Transverse colon (tissue), 4 donors: ENCODE measurements at regions not wholly inside any gene's neighbourhood (a gene's known extent, or its start where the extent isn't known, plus 50 kb on each side); places are given as distances from the start of the nearest gene placed in this dataset.

Source experiments
- DNase-seq: peaks from one replicate; pipeline ENCODE4 v3.0.0-alpha.2; 2019
- H3K27ac ChIP-seq, 4 donors: fragments of 200-600 bp; sonication (generic); 2 replicates each; pipeline ENCODE4 v1.5.1; 2016 to 2018; ENCODE audit warnings: inconsistent platforms in 4 of 4
- H3K27me3 ChIP-seq: fragments of 200-600 bp; sonication (generic); 2 replicates; pipeline ENCODE4 v1.5.1; 2017; ENCODE audit warnings: inconsistent platforms
- H3K36me3 ChIP-seq, 4 donors: fragments of 200-600 bp; sonication (generic); 2 replicates each; pipeline ENCODE4 v1.5.1; 2017 to 2019; ENCODE audit warnings: inconsistent platforms in 4 of 4
- H3K4me1 ChIP-seq, 4 donors: fragments of 200-600 bp; sonication (generic); 2 replicates each; pipeline ENCODE4 v1.5.1; 2017 to 2020; ENCODE audit warnings: inconsistent platforms in 4 of 4
- H3K4me3 ChIP-seq, 4 donors: fragments of 200-600 bp; sonication (generic); 1 replicate in 1 of 4; 2 replicates in 3 of 4; pipeline versions ENCODE4 v1.5.1 to v1.6.1; 2017 to 2019; ENCODE audit warnings: inconsistent platforms in 4 of 4
- H3K9me3 ChIP-seq, 2 donors: fragments of 200-600 bp; sonication (generic); 2 replicates each; pipeline ENCODE4 v1.5.1; 2017 to 2019; ENCODE audit warnings: inconsistent platforms in 2 of 2
- EP300 ChIP-seq: sonication (generic); formaldehyde crosslinking; IDR thresholded peaks from one replicate; pipeline ENCODE4 v1.6.1; 2017; ENCODE audit warnings: antibody characterized with exemption, low read depth
- POLR2A ChIP-seq: fragments of 450-650 bp; IDR thresholded peaks from one replicate; pipeline ENCODE4 v1.6.1; 2016; ENCODE audit warnings: antibody characterized with exemption, mild to moderate bottlenecking, moderate library complexity
- POLR2AphosphoS5 ChIP-seq, 3 donors: sonication (generic); formaldehyde crosslinking; IDR thresholded peaks; one replicate each; pipeline ENCODE4 v1.6.1; 2016; ENCODE audit warnings: antibody characterized with exemption in 3 of 3
- WGBS, 2 donors: methylation state at CpG; one replicate each; pipeline ENCODE4 v1.1.5; 2018; ENCODE audit warnings: low coverage in 1 of 2; 5-methylcytosine and 5-hydroxymethylcytosine counted together
- in situ Hi-C, 4 donors: fragments of 200-750 bp; cut with MboI; loops; one replicate each; pipeline versions ENCODE4 v1.15.0 to v1.15.1; 2017; ENCODE audit warnings: low sequenced_read_pairs in 3 of 4, low pct_ligation_motif_present in 1 of 4, low pct_unique_long_range_greater_than_20kb in 1 of 4
- intact Hi-C: fragments of 100-400 bp; cut with DNase I; formaldehyde crosslinking; loops from one replicate; pipeline ENCODE4 v1.15.1; 2023; ENCODE audit warnings: low total_unique reads
- TF ChIP-seq, protein P1 (sequence below), 5 experiments: fragments of 200-600 bp in 3 of 5; fragments of 450-650 bp in 2 of 5; sonication (generic) in 3 of 5; IDR thresholded peaks; 1 replicate in 2 of 5; 2 replicates in 3 of 5; pipeline ENCODE4 v1.5.1; 2016 to 2017; ENCODE audit warnings: antibody characterized with exemption in 5 of 5, inconsistent platforms in 3 of 5, mild to moderate bottlenecking in 2 of 5, moderate library complexity in 1 of 5

DNA sequence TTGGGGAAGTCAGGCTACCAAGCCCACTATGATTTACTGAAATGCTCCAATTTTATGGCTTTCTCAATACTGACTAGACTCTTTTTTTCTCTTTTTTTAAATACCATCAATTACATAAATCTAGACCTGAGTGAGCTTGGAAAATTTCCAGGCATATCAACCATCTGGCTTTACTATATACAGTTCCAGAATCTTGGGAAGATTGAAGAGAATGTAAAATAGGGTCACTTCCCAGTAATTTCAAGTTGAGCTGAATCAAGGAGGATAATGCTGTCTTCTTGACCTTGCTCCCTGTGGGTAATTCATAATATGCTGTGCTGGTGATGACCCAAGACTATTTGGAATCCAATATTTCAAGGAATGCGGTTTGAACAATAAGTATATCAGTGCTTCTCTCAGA lies 108.1 kb downstream of the MAP3K21 start:
- no peak overlapping the region for H3K27ac ChIP-seq
- peaks cover 12% of the 10 kb centered on the region for H3K27me3 ChIP-seq
- intact Hi-C loops (no loop called here), in situ Hi-C loops (loop anchor here (10.0 to 25.0 kb wide), 3 partner anchors 352 to 627 kb away; no protein-coding TSS in a partner anchor)
- no peak for DNase-seq
- no peaks in the 10 kb centered on the region for H3K36me3 ChIP-seq
- WGBS, 2 donors = 55 to 91% methylated on average over 1 of the region's 1 CpG
- no peak for TF ChIP-seq POLR2AphosphoS5 (IDR thresholded peaks at IDR 0.05)
- no peak for TF ChIP-seq POLR2A
- TF ChIP-seq, protein P1, sequence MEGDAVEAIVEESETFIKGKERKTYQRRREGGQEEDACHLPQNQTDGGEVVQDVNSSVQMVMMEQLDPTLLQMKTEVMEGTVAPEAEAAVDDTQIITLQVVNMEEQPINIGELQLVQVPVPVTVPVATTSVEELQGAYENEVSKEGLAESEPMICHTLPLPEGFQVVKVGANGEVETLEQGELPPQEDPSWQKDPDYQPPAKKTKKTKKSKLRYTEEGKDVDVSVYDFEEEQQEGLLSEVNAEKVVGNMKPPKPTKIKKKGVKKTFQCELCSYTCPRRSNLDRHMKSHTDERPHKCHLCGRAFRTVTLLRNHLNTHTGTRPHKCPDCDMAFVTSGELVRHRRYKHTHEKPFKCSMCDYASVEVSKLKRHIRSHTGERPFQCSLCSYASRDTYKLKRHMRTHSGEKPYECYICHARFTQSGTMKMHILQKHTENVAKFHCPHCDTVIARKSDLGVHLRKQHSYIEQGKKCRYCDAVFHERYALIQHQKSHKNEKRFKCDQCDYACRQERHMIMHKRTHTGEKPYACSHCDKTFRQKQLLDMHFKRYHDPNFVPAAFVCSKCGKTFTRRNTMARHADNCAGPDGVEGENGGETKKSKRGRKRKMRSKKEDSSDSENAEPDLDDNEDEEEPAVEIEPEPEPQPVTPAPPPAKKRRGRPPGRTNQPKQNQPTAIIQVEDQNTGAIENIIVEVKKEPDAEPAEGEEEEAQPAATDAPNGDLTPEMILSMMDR (IDR thresholded peaks at IDR 0.05) = no peak
- TF ChIP-seq EP300 = no peak
- H3K9me3 ChIP-seq = no peaks in the 10 kb centered on the region
- no peak overlapping the region for H3K4me3 ChIP-seq
- H3K4me1 ChIP-seq = no peaks in the 10 kb centered on the region

DNA sequence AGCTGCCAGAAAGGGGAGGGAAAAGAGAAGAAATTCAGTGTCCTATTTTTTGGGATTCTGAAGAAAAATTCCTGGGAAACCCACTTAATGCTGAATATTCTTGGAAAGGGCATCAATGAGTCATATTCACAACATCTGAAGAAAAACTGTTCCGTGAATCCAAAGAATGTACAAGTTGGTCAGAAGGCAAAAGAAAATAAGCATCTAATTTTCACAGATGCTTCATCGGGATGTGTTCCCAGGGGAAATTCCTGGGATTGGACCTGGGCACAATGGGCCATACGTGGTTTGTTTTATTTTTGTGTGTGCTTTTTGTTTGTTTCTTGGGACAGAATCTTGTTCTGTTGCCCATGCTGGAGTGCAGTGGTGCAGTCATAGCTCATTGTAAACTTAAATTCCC lies 112.2 kb downstream of the MAP3K21 start:
- in situ Hi-C loops = loop anchor here (10.0 to 25.0 kb wide), 3 partner anchors 348 to 623 kb away; no protein-coding TSS in a partner anchor
- H3K27ac ChIP-seq = no peak overlapping the region
- no peak for DNase-seq
- no peak for TF ChIP-seq EP300
- no peak for TF ChIP-seq POLR2A
- no peak for TF ChIP-seq POLR2AphosphoS5 (IDR thresholded peaks at IDR 0.05)
- TF ChIP-seq, protein P1 (IDR thresholded peaks at IDR 0.05) = no peak
- H3K4me3 ChIP-seq = no peak overlapping the region
- no peaks in the 10 kb centered on the region for H3K36me3 ChIP-seq
- intact Hi-C loops = loop anchor here (5.0 kb wide), 1 partner anchor 353 kb away; no protein-coding TSS in a partner anchor
- WGBS, 2 donors = 17 to 58% methylated on average over 1 to 3 of the region's 3 CpGs
- H3K27me3 ChIP-seq = peaks cover 12% of the 10 kb centered on the region
- H3K9me3 ChIP-seq = no peaks in the 10 kb centered on the region
- no peaks in the 10 kb centered on the region for H3K4me1 ChIP-seq

DNA sequence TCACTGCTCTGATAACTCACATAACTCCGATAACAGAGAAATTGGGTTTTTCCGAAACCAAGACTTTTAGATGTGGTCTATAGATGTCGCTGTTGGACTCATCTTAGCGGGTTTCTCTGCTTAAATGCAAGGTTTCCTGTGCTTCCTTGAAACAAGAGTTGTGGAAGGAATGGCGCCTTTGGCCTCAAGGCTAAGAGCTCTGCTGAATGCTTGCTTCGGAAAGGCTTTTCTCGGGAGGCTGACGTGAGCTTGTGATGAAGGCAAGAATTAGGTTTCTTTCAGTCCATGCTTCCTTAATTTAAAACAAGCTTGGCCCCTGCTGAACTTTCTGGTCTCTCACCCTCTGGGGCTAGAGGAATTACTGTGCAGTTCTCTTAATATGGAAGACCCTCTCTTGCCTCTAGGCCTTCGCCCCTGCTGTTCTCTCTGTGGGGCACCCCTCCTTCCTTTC lies 113.5 kb downstream of the MAP3K21 start:
- 0 to 11% methylated on average over 2 to 9 of the region's 9 CpGs for WGBS, 2 donors
- intact Hi-C loops (loop anchor here (5.0 kb wide), 1 partner anchor 351 kb away; no protein-coding TSS in a partner anchor), in situ Hi-C loops (loop anchor here in 3 of 4 donors (25.0 kb wide), 2 partner anchors 346 to 621 kb away; no protein-coding TSS in a partner anchor)
- H3K9me3 ChIP-seq = no peaks in the 10 kb centered on the region
- H3K27ac ChIP-seq = no peak overlapping the region
- DNase-seq = no peak
- H3K36me3 ChIP-seq = no peaks in the 10 kb centered on the region
- peaks cover 12% of the 10 kb centered on the region for H3K27me3 ChIP-seq
- no peak overlapping the region for H3K4me3 ChIP-seq
- TF ChIP-seq, protein P1 (IDR thresholded peaks at IDR 0.05) = peak; percentile 39 to 59 (median 53)
- no peak for TF ChIP-seq POLR2AphosphoS5 (IDR thresholded peaks at IDR 0.05)
- no peaks in the 10 kb centered on the region for H3K4me1 ChIP-seq

DNA sequence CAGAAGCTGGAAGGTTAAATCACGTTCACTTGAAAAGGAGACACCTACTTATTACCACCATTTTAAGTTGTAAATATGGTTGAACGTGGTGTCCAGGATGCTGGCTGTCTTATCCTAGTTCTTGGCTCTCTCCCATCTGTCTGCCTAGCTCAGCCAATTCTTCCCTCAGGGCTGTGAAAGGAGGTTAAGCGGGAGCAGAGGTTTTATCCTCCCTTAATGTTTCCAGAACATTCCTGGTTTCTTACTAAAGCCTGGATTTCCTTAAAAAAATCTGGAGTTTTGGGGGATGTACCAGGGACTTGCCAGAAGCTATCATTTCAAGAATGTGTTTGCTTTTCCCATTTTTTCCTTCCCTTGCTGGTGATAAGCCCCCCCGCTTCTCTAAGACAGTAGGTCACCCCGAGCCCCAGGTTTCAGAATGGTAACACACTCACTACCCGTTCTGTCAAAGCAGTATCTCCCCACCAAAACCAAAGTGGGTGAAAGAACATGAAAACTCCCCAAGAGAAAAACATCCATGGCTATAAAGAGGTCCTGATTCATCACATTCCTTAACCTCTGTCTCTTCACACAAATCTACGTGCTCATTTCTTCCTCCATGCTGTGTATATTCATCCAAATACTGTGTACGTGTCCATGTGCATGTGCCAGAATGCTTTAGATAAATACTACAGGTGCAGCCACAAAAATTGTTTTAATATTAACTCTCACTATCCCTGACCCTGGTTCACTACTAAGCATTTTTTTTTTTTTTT lies 114.7 kb downstream of the MAP3K21 start:
- DNase-seq = no peak
- no peak overlapping the region for H3K4me3 ChIP-seq
- TF ChIP-seq EP300 (no peak), POLR2AphosphoS5 (IDR thresholded peaks at IDR 0.05) (no peak), POLR2A (no peak)
- TF ChIP-seq, protein P1 (IDR thresholded peaks at IDR 0.05) = no peak
- H3K4me1 ChIP-seq = no peaks in the 10 kb centered on the region
- in situ Hi-C loops (loop anchor here in 3 of 4 donors (25.0 kb wide), 2 partner anchors 345 to 620 kb away; no protein-coding TSS in a partner anchor), intact Hi-C loops (loop anchor here (5.0 kb wide), 1 partner anchor 350 kb away; no protein-coding TSS in a partner anchor)
- H3K9me3 ChIP-seq = no peaks in the 10 kb centered on the region
- no peak overlapping the region for H3K27ac ChIP-seq
- no peaks in the 10 kb centered on the region for H3K36me3 ChIP-seq
- WGBS, 2 donors = 67 to 70% methylated on average over 6 to 8 of the region's 8 CpGs
- peaks cover 12% of the 10 kb centered on the region for H3K27me3 ChIP-seq
